CD14-positive monocyte (primary cell): ENCODE measurements at regions not wholly inside any gene's neighbourhood (a gene's known extent, or its start where the extent isn't known, plus 50 kb on each side); places are given as distances from the start of the nearest gene placed in this dataset.

Source experiments
- DNase-seq, 3 donors: peaks; one replicate each; pipeline ENCODE4 v3.0.0-alpha.2; 2011 to 2022
- H2AFZ ChIP-seq: 2 replicates; pipeline ENCODE4 v1.6.0; 2012; ENCODE audit warnings: mild to moderate bottlenecking, low read depth, low read length, inconsistent platforms; ENCODE audit not compliant: insufficient read depth, poor library complexity, severe bottlenecking
- H3K27ac ChIP-seq, 2 donors: 1 replicate in 1 of 2; 2 replicates in 1 of 2; pipeline ENCODE4 v1.5.1; 2012 to 2013; ENCODE audit warnings: low read length in 2 of 2, control low read depth in 1 of 2, inconsistent platforms in 1 of 2, low read depth in 1 of 2, mild to moderate bottlenecking in 1 of 2
- H3K27me3 ChIP-seq, 2 donors: one replicate each; pipeline versions ENCODE4 v1.6.0 to v1.6.1; 2011 to 2013; ENCODE audit warnings: low read length in 2 of 2; ENCODE audit not compliant: control insufficient read depth in 2 of 2, insufficient read depth in 2 of 2
- H3K36me3 ChIP-seq, 2 donors: replicated peaks in 1 of 2; 1 replicate in 1 of 2; 2 replicates in 1 of 2; pipeline versions ENCODE4 v1.5.1 to v1.6.1; 2012 to 2013; ENCODE audit warnings: low read length in 2 of 2, control low read depth in 1 of 2, inconsistent platforms in 1 of 2, mild to moderate bottlenecking in 1 of 2; ENCODE audit not compliant: insufficient read depth in 2 of 2, control insufficient read depth in 1 of 2
- H3K4me1 ChIP-seq, 2 donors: 1 replicate in 1 of 2; 2 replicates in 1 of 2; pipeline versions ENCODE4 v1.5.1 to v1.6.1; 2012 to 2013; ENCODE audit warnings: low read length in 2 of 2, control low read depth in 1 of 2, inconsistent platforms in 1 of 2, mild to moderate bottlenecking in 1 of 2, moderate library complexity in 1 of 2; ENCODE audit not compliant: insufficient read depth in 2 of 2, control insufficient read depth in 1 of 2
- H3K4me2 ChIP-seq: replicated peaks from 2 replicates; pipeline ENCODE3; 2012; ENCODE audit warnings: low read length, moderate library complexity, mild to moderate bottlenecking; ENCODE audit not compliant: poor library complexity, severe bottlenecking; ENCODE audit errors: extremely low read depth
- H3K4me3 ChIP-seq, 3 experiments: fragments of 200-600 bp in 1 of 3; sonication (generic) in 1 of 3; replicated peaks in 1 of 3; 1 replicate in 2 of 3; 2 replicates in 1 of 3; pipeline ENCODE4 v1.5.1; 2011 to 2013; ENCODE audit warnings: low read length in 3 of 3, mild to moderate bottlenecking in 3 of 3, control low read depth in 2 of 3, low read depth in 2 of 3, inconsistent platforms in 1 of 3, moderate library complexity in 1 of 3
- H3K79me2 ChIP-seq: 2 replicates; pipeline ENCODE4 v1.6.0; 2012; ENCODE audit warnings: mild to moderate bottlenecking, control low read depth, inconsistent platforms, low read length, moderate library complexity; ENCODE audit not compliant: insufficient read depth
- H3K9ac ChIP-seq: 2 replicates; pipeline ENCODE4 v1.6.0; 2017; ENCODE audit warnings: low read length, mild to moderate bottlenecking; ENCODE audit not compliant: insufficient read depth, poor library complexity, severe bottlenecking
- H3K9me3 ChIP-seq, 2 donors: replicated peaks in 1 of 2; 1 replicate in 1 of 2; 2 replicates in 1 of 2; pipeline versions ENCODE4 v1.5.1 to v1.6.1; 2012 to 2013; ENCODE audit warnings: low read length in 2 of 2, control low read depth in 1 of 2; ENCODE audit not compliant: control insufficient read depth in 1 of 2, insufficient read depth in 1 of 2
- H4K20me1 ChIP-seq: 2 replicates; pipeline ENCODE4 v1.6.0; 2012; ENCODE audit warnings: mild to moderate bottlenecking, low read length, control low read depth, moderate library complexity; ENCODE audit not compliant: insufficient read depth
- H3K27ac Mint-ChIP-seq, 7 donors: one replicate each; pipeline ENCODE4 v1.8.0; 2020; ENCODE audit warnings: mild to moderate bottlenecking in 7 of 7, mixed read lengths in 7 of 7, moderate library complexity in 6 of 7, inconsistent platforms in 2 of 7
- H3K27me3 Mint-ChIP-seq, 3 donors: one replicate each; pipeline ENCODE4 v1.8.0; 2021 to 2022; ENCODE audit warnings: low read depth in 3 of 3, mild to moderate bottlenecking in 3 of 3, mixed read lengths in 3 of 3, moderate library complexity in 3 of 3, inconsistent platforms in 1 of 3
- H3K36me3 Mint-ChIP-seq, 2 donors: one replicate each; pipeline ENCODE4 v1.8.0; 2020; ENCODE audit warnings: mixed read lengths in 2 of 2, inconsistent platforms in 1 of 2, mild to moderate bottlenecking in 1 of 2
- H3K4me1 Mint-ChIP-seq: one replicate; pipeline ENCODE4 v1.8.0; 2020; ENCODE audit warnings: mild to moderate bottlenecking, mixed read lengths
- H3K4me3 Mint-ChIP-seq, 2 donors: one replicate each; pipeline ENCODE4 v1.8.0; 2020; ENCODE audit warnings: mild to moderate bottlenecking in 2 of 2, mixed read lengths in 2 of 2, moderate library complexity in 1 of 2
- H3K9me3 Mint-ChIP-seq, 7 donors: one replicate each; pipeline ENCODE4 v1.8.0; 2020 to 2022; ENCODE audit warnings: mixed read lengths in 7 of 7, mild to moderate bottlenecking in 6 of 7, moderate library complexity in 6 of 7, inconsistent platforms in 2 of 7
- WGBS: methylation state at CpG from one replicate; pipeline ENCODE4 v1.1.5; 2013; ENCODE audit warnings: missing lambda C conversion rate; ENCODE audit not compliant: insufficient coverage; 5-methylcytosine and 5-hydroxymethylcytosine counted together
- intact Hi-C, 2 donors: fragments of 100-400 bp; cut with micrococcal nuclease; formaldehyde crosslinking; loops; one replicate each; pipeline versions ENCODE4 v1.15.0 to v1.15.1; 2023
- TF ChIP-seq, protein P1 (sequence below): fragments of 200-600 bp; IDR thresholded peaks from one replicate; pipeline ENCODE4 v1.8.0; 2022; ENCODE audit warnings: antibody characterized with exemption, mild to moderate bottlenecking

- Histone ChIP-seq H2AFZ (no peak overlapping the region), H3K4me1 (no peaks in the 10 kb centered on the region), H4K20me1 (no peaks in the 10 kb centered on the region), H3K9ac (no peak overlapping the region), H3K4me3 (no peak overlapping the region), H3K79me2 (no peaks in the 10 kb centered on the region), H3K27me3 (no peaks in the 10 kb centered on the region), H3K4me2 (no peak overlapping the region), H3K27ac (no peak overlapping the region), H3K36me3 (no peaks in the 10 kb centered on the region), H3K9me3 (no peaks in the 10 kb centered on the region)
- no peaks in the 10 kb centered on the region for H3K27me3 Mint-ChIP-seq
- DNase-seq = no peak
- H3K9me3 Mint-ChIP-seq = peaks cover 2 to 11% (median 7%) of the 10 kb centered on the region in 7 donors
- H3K4me3 Mint-ChIP-seq = no peak overlapping the region
- 90% methylated on average over 5 of the region's 6 CpGs for WGBS
- intact Hi-C loops = no loop called here
- TF ChIP-seq, protein P1, sequence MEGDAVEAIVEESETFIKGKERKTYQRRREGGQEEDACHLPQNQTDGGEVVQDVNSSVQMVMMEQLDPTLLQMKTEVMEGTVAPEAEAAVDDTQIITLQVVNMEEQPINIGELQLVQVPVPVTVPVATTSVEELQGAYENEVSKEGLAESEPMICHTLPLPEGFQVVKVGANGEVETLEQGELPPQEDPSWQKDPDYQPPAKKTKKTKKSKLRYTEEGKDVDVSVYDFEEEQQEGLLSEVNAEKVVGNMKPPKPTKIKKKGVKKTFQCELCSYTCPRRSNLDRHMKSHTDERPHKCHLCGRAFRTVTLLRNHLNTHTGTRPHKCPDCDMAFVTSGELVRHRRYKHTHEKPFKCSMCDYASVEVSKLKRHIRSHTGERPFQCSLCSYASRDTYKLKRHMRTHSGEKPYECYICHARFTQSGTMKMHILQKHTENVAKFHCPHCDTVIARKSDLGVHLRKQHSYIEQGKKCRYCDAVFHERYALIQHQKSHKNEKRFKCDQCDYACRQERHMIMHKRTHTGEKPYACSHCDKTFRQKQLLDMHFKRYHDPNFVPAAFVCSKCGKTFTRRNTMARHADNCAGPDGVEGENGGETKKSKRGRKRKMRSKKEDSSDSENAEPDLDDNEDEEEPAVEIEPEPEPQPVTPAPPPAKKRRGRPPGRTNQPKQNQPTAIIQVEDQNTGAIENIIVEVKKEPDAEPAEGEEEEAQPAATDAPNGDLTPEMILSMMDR = no peak
- H3K4me1 Mint-ChIP-seq = peaks cover 6% of the 10 kb centered on the region
- H3K36me3 Mint-ChIP-seq = no peaks in the 10 kb centered on the region
- no peak overlapping the region for H3K27ac Mint-ChIP-seq
Observed at GRCh38 chr11:86874304-86875056, 74.1 kb downstream of the PRSS23 start.

DNA sequence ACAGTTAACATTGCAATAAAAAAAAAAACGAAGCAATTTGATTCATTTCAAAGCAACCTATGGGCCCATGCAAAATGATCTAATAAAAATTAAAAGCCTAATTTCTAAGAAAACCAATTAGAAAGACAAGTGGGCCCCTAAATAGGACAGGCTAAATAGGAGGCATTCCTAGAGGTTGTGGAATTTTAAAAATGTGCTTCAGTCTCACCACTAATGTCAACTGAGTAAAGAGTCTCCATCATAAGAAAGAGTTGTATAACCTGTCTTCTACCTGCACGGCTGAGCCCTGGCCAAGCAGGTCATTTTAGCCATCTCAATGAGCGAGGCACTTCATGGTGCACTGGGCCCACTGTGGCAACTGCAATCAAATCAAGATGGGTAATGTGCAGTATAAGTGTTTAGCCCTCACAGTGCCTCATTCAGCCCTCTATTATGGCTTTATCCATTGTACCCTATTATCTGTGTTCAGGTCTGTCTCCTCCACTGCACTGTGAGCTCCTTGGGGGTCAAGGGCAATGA lies 76.4 kb downstream of the PRSS23 start:
- no peak overlapping the region for H3K4me3 Mint-ChIP-seq
- no peak overlapping the region for H3K27ac Mint-ChIP-seq
- intact Hi-C loops = no loop called here
- no peaks in the 10 kb centered on the region for H4K20me1 ChIP-seq
- no peaks in the 10 kb centered on the region for H3K79me2 ChIP-seq
- H2AFZ ChIP-seq = no peak overlapping the region
- TF ChIP-seq, protein P1 = no peak
- no peaks in the 10 kb centered on the region for H3K9me3 ChIP-seq
- WGBS = 67% methylated on average over 1 of the region's 3 CpGs
- H3K36me3 Mint-ChIP-seq = no peaks in the 10 kb centered on the region
- no peak overlapping the region for H3K4me2 ChIP-seq
- no peaks in the 10 kb centered on the region for H3K4me1 ChIP-seq
- no peak overlapping the region for H3K4me3 ChIP-seq
- peaks cover 0 to under 1% (median 0%) of the 10 kb centered on the region in 3 donors for H3K27me3 Mint-ChIP-seq
- DNase-seq = no peak
- H3K9me3 Mint-ChIP-seq = peaks cover 2 to 14% (median 7%) of the 10 kb centered on the region in 7 donors
- H3K36me3 ChIP-seq = no peaks in the 10 kb centered on the region
- H3K4me1 Mint-ChIP-seq = peaks cover 6% of the 10 kb centered on the region
- H3K27ac ChIP-seq = no peak overlapping the region
- H3K9ac ChIP-seq = no peak overlapping the region
- H3K27me3 ChIP-seq = no peaks in the 10 kb centered on the region
